ENCODE measurements at regions not wholly inside any gene's neighbourhood (a gene's known extent, or its start where the extent isn't known, plus 50 kb on each side); places are given as distances from the start of the nearest gene placed in this dataset.

DNA sequence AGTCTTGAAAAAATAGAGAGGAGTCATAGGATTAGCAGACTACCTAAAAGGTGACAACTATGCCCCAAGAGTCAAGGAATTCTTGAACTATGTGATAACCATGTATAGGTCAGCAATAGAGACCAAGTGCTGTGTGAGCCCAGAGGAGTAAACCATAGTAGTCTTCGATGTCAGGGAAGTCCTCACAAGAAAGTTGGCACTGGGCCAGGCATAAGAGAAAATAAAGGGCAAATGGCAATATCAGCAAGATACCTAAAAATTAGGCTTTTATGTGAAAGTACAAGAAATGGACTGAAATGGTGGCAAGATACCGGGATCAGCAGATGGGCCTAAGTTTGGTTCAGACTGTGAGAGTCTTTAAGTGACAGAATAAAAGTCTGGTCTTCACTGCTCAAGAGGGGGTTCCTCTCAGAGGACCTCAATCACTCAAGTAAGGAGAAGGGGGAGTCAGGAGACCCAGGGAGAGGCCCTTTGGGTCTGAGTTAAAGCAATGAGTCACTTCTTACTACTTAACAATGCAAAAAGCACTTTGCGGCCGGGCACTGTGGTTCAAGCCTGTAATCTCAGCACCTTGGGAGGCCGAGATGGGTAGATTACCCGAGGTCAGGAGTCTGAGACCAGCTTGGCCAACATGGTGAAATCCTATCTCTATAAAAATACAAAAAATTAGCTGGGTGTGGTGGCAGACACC lies 95.0 kb downstream of the TEX35 start:
- DNase-seq (ENCODE audit: low read depth in 2 of 2): no peak

DNA sequence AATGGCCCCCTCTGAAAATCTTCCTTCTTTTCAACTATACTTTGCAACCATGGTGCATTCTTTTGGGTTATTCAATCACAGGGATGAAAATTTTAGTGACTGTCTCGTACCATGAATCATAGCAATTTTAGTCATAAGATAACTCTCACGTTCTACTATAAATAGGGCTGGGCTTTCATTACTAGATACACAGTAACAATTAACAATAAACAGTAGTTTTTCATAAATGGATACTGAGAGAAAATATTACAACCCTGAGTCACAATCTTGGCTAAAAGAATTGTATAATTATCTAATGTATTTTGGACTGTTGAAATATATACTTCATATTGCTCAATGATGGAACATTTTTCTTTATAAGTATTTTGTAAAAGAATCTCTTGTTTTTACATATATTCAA lies 96.1 kb downstream of the TEX35 start:
- DNase-seq (ENCODE audit: low read depth in 2 of 2): peak; percentile 85 to 88

GRCh38 chr1:178610690-178611410 lies 97.9 kb downstream of the TEX35 start:
- peak; percentile 72 for DNase-seq (ENCODE audit: low read depth in 2 of 2)

DNA sequence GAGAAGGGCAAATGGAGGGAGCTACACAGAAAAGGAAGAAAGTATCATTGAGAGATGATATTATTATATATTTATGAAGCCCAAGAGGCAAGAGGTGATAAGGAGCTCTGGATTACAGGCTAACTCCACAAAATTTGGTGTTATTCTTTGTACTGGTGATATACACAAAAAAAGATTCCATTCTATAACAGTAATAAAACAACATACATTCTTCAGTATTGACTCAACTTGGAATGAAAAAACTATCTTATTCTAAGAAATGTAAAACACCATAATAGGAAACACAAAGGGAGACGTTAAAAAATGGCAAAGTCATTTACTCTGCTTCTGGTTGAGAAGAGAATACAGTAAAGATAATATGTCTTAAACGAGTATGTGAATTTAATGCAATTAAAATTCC lies 99.4 kb downstream of the TEX35 start:
- peak; percentile 81 to 82 for DNase-seq (ENCODE audit: low read depth in 2 of 2)

GRCh38 chr1:178613271-178613945 lies 100.5 kb downstream of the TEX35 start:
- no peak for DNase-seq (ENCODE audit: low read depth in 2 of 2)

DNA sequence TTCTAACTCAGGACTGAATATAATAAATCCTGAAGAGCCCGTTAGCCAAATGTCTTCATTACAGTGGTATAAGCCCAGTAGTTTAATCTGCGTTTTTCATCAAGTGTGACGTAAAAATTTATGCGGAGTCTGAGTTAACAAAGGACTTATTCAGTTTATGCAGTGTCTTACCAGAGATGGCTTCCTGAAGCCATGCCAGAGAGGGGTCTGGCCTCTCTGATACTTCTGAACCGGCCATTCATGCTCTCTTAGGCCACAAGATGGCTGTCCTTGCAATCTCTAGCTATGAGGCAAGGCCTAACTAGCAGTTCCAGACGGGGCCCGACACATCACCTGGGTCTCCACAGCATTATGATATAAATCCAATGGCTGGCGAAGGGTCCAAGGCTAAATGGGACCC lies 101.4 kb downstream of the TEX35 start:
- DNase-seq (ENCODE audit: low read depth in 2 of 2): no peak

DNA sequence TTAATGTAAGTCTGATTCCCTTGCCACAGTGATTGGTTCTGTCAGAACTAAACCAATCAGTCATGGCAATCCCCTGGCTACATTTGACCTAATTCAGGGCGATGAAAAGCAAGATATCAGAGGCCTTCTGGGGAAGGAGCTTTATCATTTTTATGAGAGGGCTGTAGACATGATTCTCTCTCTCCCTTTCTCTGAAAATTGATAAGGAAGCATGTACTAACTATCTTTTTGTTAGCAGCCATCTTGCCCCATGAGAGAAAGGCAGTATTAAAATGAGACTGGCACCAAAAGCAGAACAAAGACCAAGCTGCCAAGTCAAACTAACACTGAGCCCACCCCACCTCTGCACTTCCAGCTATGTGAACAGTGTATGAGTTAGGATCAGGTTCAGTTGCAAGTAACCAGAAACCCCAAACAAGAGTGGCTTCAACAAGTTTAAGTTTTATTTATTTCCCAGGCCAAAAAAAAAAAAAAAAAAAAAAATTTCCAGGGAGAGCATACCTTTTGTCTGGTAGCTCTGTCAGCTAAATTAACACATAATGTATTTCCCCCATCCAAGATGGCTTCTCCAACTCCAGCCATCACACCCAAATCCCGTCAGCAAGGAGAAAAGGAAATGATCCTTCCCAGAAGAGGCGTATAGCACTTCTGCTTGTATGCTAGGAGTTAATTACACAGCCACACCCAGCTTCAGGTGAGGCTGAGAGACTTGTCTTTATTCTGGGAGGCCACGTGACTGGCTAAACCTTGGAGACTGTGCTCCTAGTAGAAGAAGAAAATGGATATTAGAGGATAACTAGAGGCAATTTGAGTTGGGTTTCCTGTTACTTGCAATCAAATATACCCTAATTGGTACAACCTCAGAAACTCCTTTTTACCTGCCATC lies 105.8 kb upstream of the RALGPS2 start:
- DNase-seq (ENCODE audit: low read depth in 2 of 2): no peak

- no peak for DNase-seq (ENCODE audit: low read depth in 2 of 2)
Measured at GRCh38 chr1:178620584-178621475, 104.2 kb upstream of the RALGPS2 start.

DNA sequence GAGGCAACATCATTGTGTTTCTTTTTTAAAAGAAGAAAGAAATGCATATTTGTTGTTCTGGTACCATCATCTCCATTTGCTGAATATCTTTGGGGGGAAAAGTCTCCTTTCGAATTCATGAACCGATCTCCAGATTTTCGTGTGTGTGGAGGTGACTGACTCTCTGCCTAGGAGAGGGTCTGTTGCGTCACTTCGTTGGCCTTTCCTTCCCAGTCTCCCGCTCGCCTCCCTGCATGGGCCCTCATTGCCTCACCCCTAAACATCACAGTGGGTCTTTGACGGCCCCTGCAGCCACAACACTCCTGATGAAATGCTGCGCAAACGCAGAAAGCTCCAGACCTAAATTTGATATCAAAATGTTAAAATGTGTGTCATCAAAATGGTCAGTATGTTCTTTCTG lies 103.2 kb upstream of the RALGPS2 start:
- no peak for DNase-seq (ENCODE audit: low read depth in 2 of 2)

DNA sequence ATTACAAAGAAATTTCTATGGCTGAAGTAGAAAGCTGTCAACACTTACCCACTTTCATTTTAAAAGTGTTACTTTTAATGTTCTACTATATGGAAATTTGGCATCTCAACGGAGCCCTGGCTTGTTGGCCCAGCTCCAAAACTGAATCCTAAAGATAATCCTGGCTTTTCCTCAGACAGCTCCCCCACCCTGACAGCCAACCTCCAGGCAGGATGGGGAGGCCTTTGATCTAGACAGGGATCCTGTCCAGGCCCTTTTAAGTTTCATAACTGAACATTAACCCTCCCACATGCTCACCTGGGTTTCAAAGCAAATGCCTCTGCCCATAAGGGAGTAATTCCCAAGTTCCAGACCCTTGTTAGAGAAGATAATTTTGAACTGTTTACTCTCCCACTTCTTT lies 99.3 kb upstream of the RALGPS2 start:
- DNase-seq (ENCODE audit: low read depth in 2 of 2): no peak

GRCh38 chr1:178627037-178627436 lies 98.0 kb upstream of the RALGPS2 start:
- DNase-seq (ENCODE audit: low read depth in 2 of 2): no peak

GRCh38 chr1:178628637-178629251 lies 96.3 kb upstream of the RALGPS2 start:
- no peak for DNase-seq (ENCODE audit: low read depth in 2 of 2)

- peak in 1 of 2 experiments; percentile 54 for DNase-seq (ENCODE audit: low read depth in 2 of 2)
Measured at GRCh38 chr1:178629252-178630154, 95.5 kb upstream of the RALGPS2 start.

DNA sequence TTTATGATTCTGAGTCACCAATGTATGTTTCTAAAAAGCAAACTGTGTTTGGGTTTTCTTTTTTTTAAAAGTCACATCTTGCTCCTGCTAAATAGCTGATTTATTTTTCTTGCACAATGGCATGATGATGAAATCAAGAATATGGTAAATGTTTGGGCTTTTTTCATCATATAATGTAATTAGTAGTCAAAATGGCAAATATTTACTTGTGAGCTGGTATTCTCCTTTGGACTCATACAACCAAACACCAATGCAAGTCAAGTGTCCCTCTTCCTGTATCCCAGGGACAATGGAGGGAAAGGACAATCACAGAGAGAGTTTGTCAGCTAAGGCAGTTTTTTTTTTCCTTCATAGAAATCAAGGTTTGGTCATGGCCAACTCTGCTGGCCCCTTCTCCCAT lies 94.6 kb upstream of the RALGPS2 start:
- DNase-seq (ENCODE audit: low read depth in 2 of 2): no peak

DNA sequence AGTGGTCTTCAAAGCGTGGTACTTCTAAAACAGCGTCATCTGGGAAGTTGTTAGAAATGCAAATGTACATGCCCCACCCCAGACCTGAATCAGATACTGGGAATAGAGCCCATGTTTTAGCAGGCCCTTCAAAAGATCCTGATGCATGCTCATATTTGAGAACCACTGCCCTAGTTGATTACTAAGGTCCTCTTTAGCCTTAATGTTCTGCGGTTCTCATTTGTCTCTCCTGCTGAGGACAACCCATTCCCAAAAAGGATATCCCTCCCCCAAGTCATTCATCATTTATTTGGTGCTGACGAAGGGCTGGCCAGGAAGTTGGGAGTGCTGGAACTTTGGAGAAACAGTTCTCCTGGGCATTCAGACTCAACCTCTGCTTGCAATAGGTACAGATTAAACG lies 92.4 kb upstream of the RALGPS2 start:
- no peak for DNase-seq (ENCODE audit: low read depth in 2 of 2)

DNA sequence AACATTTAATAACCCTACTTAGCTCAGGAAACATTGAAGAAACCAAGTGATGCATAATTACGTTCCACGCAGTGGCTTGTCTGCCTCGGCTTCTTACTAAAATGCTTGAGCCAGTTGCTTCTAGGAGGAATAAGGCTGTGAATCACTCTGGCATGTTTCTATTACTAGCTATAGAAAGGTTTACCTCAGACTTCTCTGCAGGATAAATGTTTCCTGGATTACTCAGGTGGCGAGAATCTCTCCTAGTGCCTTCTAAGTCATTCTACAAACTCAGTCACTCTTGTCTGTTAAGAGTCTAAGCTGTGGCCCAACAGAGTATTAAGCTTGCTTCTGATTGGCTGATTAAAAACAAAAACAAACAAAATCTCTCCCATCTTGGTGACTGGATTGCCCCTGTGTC lies 92.0 kb upstream of the RALGPS2 start:
- peak in 1 of 2 experiments; percentile 60 for DNase-seq (ENCODE audit: low read depth in 2 of 2)

DNA sequence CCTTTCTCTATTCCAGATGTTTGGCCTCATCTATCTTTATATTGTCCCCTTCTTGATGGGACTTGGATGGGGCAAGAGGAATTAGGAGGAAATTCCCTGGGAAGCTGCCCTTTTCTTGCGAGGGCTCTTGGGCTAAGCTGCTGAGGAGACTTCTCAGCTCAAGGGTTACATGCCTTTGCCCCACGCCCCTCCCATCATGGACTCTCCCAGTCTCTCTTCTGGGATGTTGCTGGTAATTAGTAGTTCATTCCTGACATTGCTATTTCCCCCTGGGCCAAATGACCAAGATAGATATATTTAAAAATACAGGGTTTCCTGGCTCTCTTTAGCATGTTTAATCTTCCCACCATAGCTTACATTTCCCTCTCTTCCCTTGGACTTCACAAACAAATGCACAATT lies 90.6 kb upstream of the RALGPS2 start:
- DNase-seq (ENCODE audit: low read depth in 2 of 2): no peak

DNA sequence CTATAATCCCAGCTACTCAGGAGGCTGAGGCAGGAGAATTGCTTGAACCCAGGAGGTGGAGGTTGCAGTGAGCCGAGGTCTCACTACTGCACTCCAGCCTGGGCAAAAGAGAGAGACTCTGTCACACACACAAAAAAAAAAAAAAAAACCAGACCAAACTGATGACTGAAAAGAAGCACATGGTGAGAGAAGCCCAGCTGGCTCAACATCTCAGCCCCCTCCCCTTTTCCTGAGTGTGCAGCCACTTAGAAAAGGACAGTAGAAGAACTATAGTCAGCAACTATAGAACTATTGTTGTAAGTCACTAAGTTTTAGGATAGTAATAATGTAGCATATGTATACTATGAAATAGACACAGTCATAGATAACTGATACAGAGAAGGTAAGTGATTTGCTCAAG lies 87.2 kb upstream of the RALGPS2 start:
- DNase-seq (ENCODE audit: low read depth in 2 of 2): no peak

DNA sequence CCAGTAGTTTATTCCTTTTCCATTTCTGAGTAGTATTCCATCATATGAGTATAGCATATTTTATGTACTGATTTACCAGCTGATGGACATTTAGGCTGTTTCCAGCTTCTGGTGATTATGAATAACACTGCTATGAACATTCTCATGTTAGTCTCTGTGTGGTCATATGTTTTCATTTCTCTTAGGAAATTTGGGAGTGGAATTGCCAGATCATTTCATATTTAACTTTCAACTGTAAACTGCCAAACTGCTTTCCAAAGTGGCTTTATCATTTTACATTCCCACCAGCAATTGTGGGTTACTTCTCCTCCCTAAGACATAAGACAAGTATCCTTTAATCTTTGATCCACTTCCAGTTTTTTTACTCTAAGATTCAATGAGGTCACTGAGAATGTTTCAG lies 85.7 kb upstream of the RALGPS2 start:
- no peak for DNase-seq (ENCODE audit: low read depth in 2 of 2)
